ENCODE measurements at regions not wholly inside any gene's neighbourhood (a gene's known extent, or its start where the extent isn't known, plus 50 kb on each side); places are given as distances from the start of the nearest gene placed in this dataset.

- TF ChIP-seq GATA3 (IDR thresholded peaks at IDR 0.05; ENCODE audit: low read depth, low read length) (no peak), GATA2 (IDR thresholded peaks at IDR 0.05; ENCODE audit: low read depth, low read length) (no peak)
Measured at GRCh38 chr3:67821135-67821534, 166.7 kb upstream of the SUCLG2 start.

- TF ChIP-seq GATA2 (IDR thresholded peaks at IDR 0.05; ENCODE audit: low read depth, low read length) = no peak
- TF ChIP-seq GATA3 (IDR thresholded peaks at IDR 0.05; ENCODE audit: low read depth, low read length) = no peak
Measured at GRCh38 chr3:67819447-67819846, 165.0 kb upstream of the SUCLG2 start.

GRCh38 chr3:67809370-67809935 lies 155.0 kb upstream of the SUCLG2 start:
- TF ChIP-seq GATA3 (IDR thresholded peaks at IDR 0.05; ENCODE audit: low read depth, low read length) (no peak), GATA2 (IDR thresholded peaks at IDR 0.05; ENCODE audit: low read depth, low read length) (no peak)

GRCh38 chr3:67808906-67809305 lies 154.5 kb upstream of the SUCLG2 start:
- TF ChIP-seq GATA2 (IDR thresholded peaks at IDR 0.05; ENCODE audit: low read depth, low read length) (no peak), GATA3 (IDR thresholded peaks at IDR 0.05; ENCODE audit: low read depth, low read length) (no peak)

GRCh38 chr3:67804578-67804977 lies 150.2 kb upstream of the SUCLG2 start:
- TF ChIP-seq GATA3 (IDR thresholded peaks at IDR 0.05; ENCODE audit: low read depth, low read length) (no peak), GATA2 (IDR thresholded peaks at IDR 0.05; ENCODE audit: low read depth, low read length) (no peak)

GRCh38 chr3:67804089-67804488 lies 149.7 kb upstream of the SUCLG2 start:
- TF ChIP-seq GATA3 (IDR thresholded peaks at IDR 0.05; ENCODE audit: low read depth, low read length) = no peak
- TF ChIP-seq GATA2 (IDR thresholded peaks at IDR 0.05; ENCODE audit: low read depth, low read length) = no peak

GRCh38 chr3:67798412-67798811 lies 144.0 kb upstream of the SUCLG2 start:
- no peak for TF ChIP-seq GATA3 (IDR thresholded peaks at IDR 0.05; ENCODE audit: low read depth, low read length)
- no peak for TF ChIP-seq GATA2 (IDR thresholded peaks at IDR 0.05; ENCODE audit: low read depth, low read length)

- TF ChIP-seq GATA3 (IDR thresholded peaks at IDR 0.05; ENCODE audit: low read depth, low read length) (no peak), GATA2 (IDR thresholded peaks at IDR 0.05; ENCODE audit: low read depth, low read length) (no peak)
Measured at GRCh38 chr3:67791620-67792019, 137.2 kb upstream of the SUCLG2 start.

GRCh38 chr3:67790043-67790442 lies 135.6 kb upstream of the SUCLG2 start:
- no peak for TF ChIP-seq GATA2 (IDR thresholded peaks at IDR 0.05; ENCODE audit: low read depth, low read length)
- no peak for TF ChIP-seq GATA3 (IDR thresholded peaks at IDR 0.05; ENCODE audit: low read depth, low read length)

GRCh38 chr3:67788396-67788795 lies 134.0 kb upstream of the SUCLG2 start:
- TF ChIP-seq GATA2 (IDR thresholded peaks at IDR 0.05; ENCODE audit: low read depth, low read length) (no peak), GATA3 (IDR thresholded peaks at IDR 0.05; ENCODE audit: low read depth, low read length) (no peak)

- no peak for TF ChIP-seq GATA2 (IDR thresholded peaks at IDR 0.05; ENCODE audit: low read depth, low read length)
- TF ChIP-seq GATA3 (IDR thresholded peaks at IDR 0.05; ENCODE audit: low read depth, low read length) = no peak
Measured at GRCh38 chr3:67783281-67784250, 129.2 kb upstream of the SUCLG2 start.

- TF ChIP-seq GATA3 (IDR thresholded peaks at IDR 0.05; ENCODE audit: low read depth, low read length) (no peak), GATA2 (IDR thresholded peaks at IDR 0.05; ENCODE audit: low read depth, low read length) (no peak)
Measured at GRCh38 chr3:67781871-67782270, 127.5 kb upstream of the SUCLG2 start.

- no peak for TF ChIP-seq GATA2 (IDR thresholded peaks at IDR 0.05; ENCODE audit: low read depth, low read length)
- TF ChIP-seq GATA3 (IDR thresholded peaks at IDR 0.05; ENCODE audit: low read depth, low read length) = no peak
Measured at GRCh38 chr3:67781218-67781617, 126.8 kb upstream of the SUCLG2 start.

GRCh38 chr3:67774676-67775075 lies 120.3 kb upstream of the SUCLG2 start:
- TF ChIP-seq GATA3 (IDR thresholded peaks at IDR 0.05; ENCODE audit: low read depth, low read length) = no peak
- TF ChIP-seq GATA2 (IDR thresholded peaks at IDR 0.05; ENCODE audit: low read depth, low read length) = no peak

GRCh38 chr3:67765575-67765974 lies 111.2 kb upstream of the SUCLG2 start:
- TF ChIP-seq GATA2 (IDR thresholded peaks at IDR 0.05; ENCODE audit: low read depth, low read length) (no peak), GATA3 (IDR thresholded peaks at IDR 0.05; ENCODE audit: low read depth, low read length) (no peak)
